ENCODE measurements at regions not wholly inside any gene's neighbourhood (a gene's known extent, or its start where the extent isn't known, plus 50 kb on each side); places are given as distances from the start of the nearest gene placed in this dataset.

DNA sequence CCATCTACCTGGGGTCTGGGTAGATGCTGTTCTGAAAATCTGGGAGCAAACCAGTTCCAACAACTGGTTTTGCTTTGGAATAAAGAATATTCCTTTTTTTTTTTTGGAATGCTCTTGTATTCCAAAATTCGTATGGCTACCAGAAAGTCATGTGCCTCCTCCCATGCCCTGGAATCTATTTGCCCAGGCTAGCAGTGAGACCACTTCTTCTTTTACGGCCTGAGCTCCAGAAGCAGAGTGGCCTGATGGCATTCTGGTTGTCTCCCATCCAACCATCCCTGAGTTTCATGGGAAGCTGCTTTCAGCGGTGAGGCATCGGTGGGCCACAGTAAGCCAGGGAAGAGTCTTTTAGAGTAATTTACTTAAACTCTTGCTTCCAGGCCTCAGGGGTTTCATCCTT, 113.4 kb upstream of the RAB4A start:
- intact Hi-C loops (cut with micrococcal nuclease; ENCODE audit: unreplicated experiment), result no loop called here

DNA sequence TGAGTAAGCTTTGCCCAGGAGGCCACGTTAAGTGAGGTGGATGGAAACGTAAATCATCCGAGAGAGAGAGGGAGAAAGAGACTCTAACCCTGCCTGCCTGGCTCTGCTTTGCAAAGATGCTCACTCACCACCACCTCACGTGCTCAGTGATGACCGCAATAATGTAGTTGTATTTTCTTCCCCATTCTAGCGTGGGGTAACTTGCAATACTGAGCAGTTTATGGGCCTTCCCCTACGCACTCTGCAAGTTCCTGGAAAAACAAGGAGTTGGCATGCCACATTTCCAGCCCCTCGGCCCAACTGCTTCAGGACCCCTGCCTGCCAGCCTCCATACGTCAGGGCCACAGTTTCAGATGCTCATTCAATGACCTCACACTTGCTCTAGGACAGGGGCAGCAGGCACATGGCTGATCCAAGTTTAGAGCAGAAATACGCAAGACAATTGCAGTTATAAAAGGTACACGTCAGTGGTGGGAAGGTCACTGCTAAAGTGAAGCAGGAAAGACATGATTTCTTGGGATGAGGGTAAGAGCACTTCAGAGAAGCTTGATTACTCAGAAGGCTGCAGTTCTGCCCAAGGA, 112.5 kb upstream of the RAB4A start:
- POLR2A ChIA-PET (ENCODE audit: low non-redundant PET), result no interaction called here

More for the DNA sequence above, 113.4 kb upstream of the RAB4A start:
- Histone ChIP-seq H3K4me3 (ENCODE audit: low read depth, low read length, poor library complexity, severe bottlenecking) (no peak overlapping the region), H3K27me3 (replicated peaks; ENCODE audit: insufficient read depth, low read depth, low read length, poor library complexity) (peaks cover 7% of the 10 kb centered on the region), H3K36me3 (ENCODE audit: insufficient read depth, low read length, poor library complexity, severe bottlenecking) (no peaks in the 10 kb centered on the region), H3K27ac (ENCODE audit: low read depth, low read length, poor library complexity, severe bottlenecking) (no peak overlapping the region), H3K9me3 (ENCODE audit: low read depth, low read length, poor library complexity, severe bottlenecking) (no peaks in the 10 kb centered on the region), H3K4me1 (ENCODE audit: insufficient read depth, low read length, poor library complexity, severe bottlenecking) (peaks cover 7% of the 10 kb centered on the region)
- DNase-seq (ENCODE audit: low spot score), result no peak
- TF ChIP-seq, protein P1, sequence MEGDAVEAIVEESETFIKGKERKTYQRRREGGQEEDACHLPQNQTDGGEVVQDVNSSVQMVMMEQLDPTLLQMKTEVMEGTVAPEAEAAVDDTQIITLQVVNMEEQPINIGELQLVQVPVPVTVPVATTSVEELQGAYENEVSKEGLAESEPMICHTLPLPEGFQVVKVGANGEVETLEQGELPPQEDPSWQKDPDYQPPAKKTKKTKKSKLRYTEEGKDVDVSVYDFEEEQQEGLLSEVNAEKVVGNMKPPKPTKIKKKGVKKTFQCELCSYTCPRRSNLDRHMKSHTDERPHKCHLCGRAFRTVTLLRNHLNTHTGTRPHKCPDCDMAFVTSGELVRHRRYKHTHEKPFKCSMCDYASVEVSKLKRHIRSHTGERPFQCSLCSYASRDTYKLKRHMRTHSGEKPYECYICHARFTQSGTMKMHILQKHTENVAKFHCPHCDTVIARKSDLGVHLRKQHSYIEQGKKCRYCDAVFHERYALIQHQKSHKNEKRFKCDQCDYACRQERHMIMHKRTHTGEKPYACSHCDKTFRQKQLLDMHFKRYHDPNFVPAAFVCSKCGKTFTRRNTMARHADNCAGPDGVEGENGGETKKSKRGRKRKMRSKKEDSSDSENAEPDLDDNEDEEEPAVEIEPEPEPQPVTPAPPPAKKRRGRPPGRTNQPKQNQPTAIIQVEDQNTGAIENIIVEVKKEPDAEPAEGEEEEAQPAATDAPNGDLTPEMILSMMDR (conservative IDR thresholded peaks at IDR 0.05; ENCODE audit: low read depth, low read length), result no peak
- TF ChIP-seq EZH2 (IDR thresholded peaks at IDR 0.05; ENCODE audit: borderline replicate concordance, low read depth, low read length, poor library complexity, severe bottlenecking), result no peak
- POLR2A ChIA-PET (ENCODE audit: low non-redundant PET), result no interaction called here
- CTCF ChIA-PET, result no interaction called here
- no TSS peak for BruUV-seq (replicated peaks)

DNA sequence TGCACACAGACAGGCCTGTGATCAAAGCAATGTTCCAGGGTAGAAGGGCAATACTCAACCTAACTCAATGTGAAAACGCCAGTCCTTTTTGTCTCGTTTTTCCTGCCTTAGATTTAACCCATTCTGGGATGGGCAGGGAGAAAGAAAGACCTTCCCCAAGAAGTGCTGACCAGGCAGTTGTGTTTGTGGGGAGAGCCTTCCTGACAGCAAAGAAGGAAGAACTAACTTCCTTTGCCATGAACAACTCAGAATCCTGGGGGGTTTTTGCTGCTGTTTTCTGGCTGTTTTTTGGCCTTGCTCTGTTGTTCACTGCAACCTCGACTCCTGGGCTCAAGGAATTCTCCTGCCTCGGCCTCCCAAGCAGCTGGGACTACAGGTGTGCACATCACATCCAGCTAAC, 112.0 kb upstream of the RAB4A start:
- Histone ChIP-seq H3K4me1 (ENCODE audit: insufficient read depth, low read length, poor library complexity, severe bottlenecking) (peaks cover 18% of the 10 kb centered on the region), H3K27ac (ENCODE audit: low read depth, low read length, poor library complexity, severe bottlenecking) (no peak overlapping the region), H3K27me3 (replicated peaks; ENCODE audit: insufficient read depth, low read depth, low read length, poor library complexity) (peaks cover 7% of the 10 kb centered on the region), H3K36me3 (ENCODE audit: insufficient read depth, low read length, poor library complexity, severe bottlenecking) (no peaks in the 10 kb centered on the region), H3K4me3 (ENCODE audit: low read depth, low read length, poor library complexity, severe bottlenecking) (no peak overlapping the region), H3K9me3 (ENCODE audit: low read depth, low read length, poor library complexity, severe bottlenecking) (no peaks in the 10 kb centered on the region)
- intact Hi-C loops (cut with micrococcal nuclease; ENCODE audit: unreplicated experiment), result no loop called here
- TF ChIP-seq, protein P1 (conservative IDR thresholded peaks at IDR 0.05; ENCODE audit: low read depth, low read length), result no peak
- no peak for TF ChIP-seq EZH2 (IDR thresholded peaks at IDR 0.05; ENCODE audit: borderline replicate concordance, low read depth, low read length, poor library complexity, severe bottlenecking)
- ChIA-PET POLR2A (ENCODE audit: low non-redundant PET) (no interaction called here), CTCF (no interaction called here)
- no TSS peak for BruUV-seq (replicated peaks)
- DNase-seq (ENCODE audit: low spot score), result no peak

More for the DNA sequence above, 112.5 kb upstream of the RAB4A start:
- Histone ChIP-seq H3K9me3 (ENCODE audit: low read depth, low read length, poor library complexity, severe bottlenecking) (no peaks in the 10 kb centered on the region), H3K27me3 (replicated peaks; ENCODE audit: insufficient read depth, low read depth, low read length, poor library complexity) (peaks cover 7% of the 10 kb centered on the region), H3K4me3 (ENCODE audit: low read depth, low read length, poor library complexity, severe bottlenecking) (no peak overlapping the region), H3K27ac (ENCODE audit: low read depth, low read length, poor library complexity, severe bottlenecking) (no peak overlapping the region), H3K36me3 (ENCODE audit: insufficient read depth, low read length, poor library complexity, severe bottlenecking) (no peaks in the 10 kb centered on the region), H3K4me1 (ENCODE audit: insufficient read depth, low read length, poor library complexity, severe bottlenecking) (peaks cover 13% of the 10 kb centered on the region)
- TF ChIP-seq, protein P1 (conservative IDR thresholded peaks at IDR 0.05; ENCODE audit: low read depth, low read length), result no peak
- TF ChIP-seq EZH2 (IDR thresholded peaks at IDR 0.05; ENCODE audit: borderline replicate concordance, low read depth, low read length, poor library complexity, severe bottlenecking), result no peak
- DNase-seq (ENCODE audit: low spot score), result no peak
- CTCF ChIA-PET, result no interaction called here
- intact Hi-C loops (cut with micrococcal nuclease; ENCODE audit: unreplicated experiment), result no loop called here
- BruUV-seq (replicated peaks), result no TSS peak
